Gastroesophageal sphincter (tissue), 3 donors: ENCODE measurements at regions not wholly inside any gene's neighbourhood (a gene's known extent, or its start where the extent isn't known, plus 50 kb on each side); places are given as distances from the start of the nearest gene placed in this dataset.

ENCODE experiments used
- CTCF ChIP-seq, 4 experiments: fragments of 200-600 bp in 2 of 4; fragments of 450-650 bp in 2 of 4; sonication (generic) in 1 of 4; IDR thresholded peaks; one replicate each; pipeline ENCODE4 v1.5.1; 2017 to 2019; ENCODE audit warnings: antibody characterized with exemption in 4 of 4, mild to moderate bottlenecking in 2 of 4, moderate library complexity in 2 of 4
- EP300 ChIP-seq: sonication (generic); formaldehyde crosslinking; IDR thresholded peaks from one replicate; pipeline ENCODE4 v1.6.1; 2017; ENCODE audit warnings: antibody characterized with exemption, mild to moderate bottlenecking
- POLR2A ChIP-seq, 2 donors: fragments of 450-650 bp; IDR thresholded peaks; one replicate each; pipeline ENCODE4 v1.6.1; 2017; ENCODE audit warnings: antibody characterized with exemption in 2 of 2, mild to moderate bottlenecking in 2 of 2, moderate library complexity in 1 of 2
- POLR2AphosphoS5 ChIP-seq: sonication (generic); formaldehyde crosslinking; IDR thresholded peaks from one replicate; pipeline ENCODE4 v1.6.1; 2017; ENCODE audit warnings: antibody characterized with exemption

GRCh38 chr7:138370956-138371355 lies 89.1 kb upstream of the TRIM24 start:
- TF ChIP-seq POLR2A (IDR thresholded peaks at IDR 0.05) (no peak), CTCF (IDR thresholded peaks at IDR 0.05) (no peak), POLR2AphosphoS5 (no peak), EP300 (no peak)
